GM23338 (cell line): ENCODE measurements at regions not wholly inside any gene's neighbourhood (a gene's known extent, or its start where the extent isn't known, plus 50 kb on each side); places are given as distances from the start of the nearest gene placed in this dataset.

ENCODE experiments used
- CTCF ChIP-seq, 2 experiments: fragments of 200-600 bp in 1 of 2; sonication (generic) in 1 of 2; conservative IDR thresholded peaks; 2 replicates each; pipeline versions ENCODE4 v1.5.1 to v1.6.1; 2016 to 2017; ENCODE audit warnings: antibody characterized with exemption in 2 of 2, low read depth in 2 of 2, mild to moderate bottlenecking in 2 of 2, moderate library complexity in 1 of 2
- EZH2 ChIP-seq: fragments of 200-600 bp; sonication (generic); IDR thresholded peaks from one replicate; pipeline ENCODE4 v1.8.0; 2017; ENCODE audit warnings: antibody characterized with exemption, mild to moderate bottlenecking, low read depth; ENCODE audit not compliant: unreplicated experiment
- ZNF114 ChIP-seq: fragments of 250-450 bp; sonication (Bioruptor Pico); IDR thresholded peaks from 2 replicates; pipeline ENCODE4 v1.5.0; 2020; ENCODE audit warnings: mild to moderate bottlenecking, moderate library complexity

- TF ChIP-seq ZNF114 (CRISPR knock-in tag) (no peak), CTCF (conservative IDR thresholded peaks at IDR 0.05; ENCODE audit: low read depth in 2 of 2) (no peak), EZH2 (no peak)
Observed at GRCh38 chr11:36817336-36817965, 219.4 kb upstream of the RAG2 start.
